ENCODE measurements at regions not wholly inside any gene's neighbourhood (a gene's known extent, or its start where the extent isn't known, plus 50 kb on each side); places are given as distances from the start of the nearest gene placed in this dataset.
A peak's percentile ranks its signal among the peaks of the same experiment; 100 is the strongest.

- Histone ChIP-seq H4K8ac (replicated peaks; ENCODE audit: insufficient read length, low read depth, low read length) (no peak overlapping the region), H2BK12ac (ENCODE audit: insufficient read length, low read depth, low read length) (no peak overlapping the region), H2BK5ac (ENCODE audit: insufficient read length, low read length) (no peak overlapping the region), H2AFZ (ENCODE audit: low read length) (no peak overlapping the region), H3K23me2 (ENCODE audit: insufficient read length, low read depth, low read length, poor library complexity, severe bottlenecking) (no peaks in the 10 kb centered on the region), H3K79me1 (ENCODE audit: insufficient read depth, low read depth, low read length, poor library complexity, severe bottlenecking) (no peaks in the 10 kb centered on the region), H2BK20ac (ENCODE audit: low read depth, low read length, poor library complexity, severe bottlenecking) (no peak overlapping the region), H3T11ph (ENCODE audit: low read length) (no peak overlapping the region), H3K79me2 (ENCODE audit: insufficient read depth, low read length) (no peaks in the 10 kb centered on the region), H2AK5ac (ENCODE audit: insufficient read length, low read length) (no peak overlapping the region), H3K14ac (ENCODE audit: insufficient read depth, low read length) (no peak overlapping the region), H3K27ac (ENCODE audit: insufficient read length, low read depth, low read length) (no peak overlapping the region), H4K91ac (ENCODE audit: insufficient read length, low read depth, low read length) (no peak overlapping the region), H3K23ac (ENCODE audit: insufficient read length, low read depth, low read length) (no peak overlapping the region), H3K18ac (ENCODE audit: insufficient read length, low read depth, low read length) (no peak overlapping the region), H3K4ac (ENCODE audit: low read depth, low read length) (no peak overlapping the region), H3K9ac (ENCODE audit: extremely low read depth, insufficient read length, low read length) (no peak overlapping the region), H3K27me3 (ENCODE audit: insufficient read depth, low read length) (no peaks in the 10 kb centered on the region), H2BK120ac (ENCODE audit: low read depth, low read length, poor library complexity, severe bottlenecking) (no peak overlapping the region), H3K9me3 (ENCODE audit: control insufficient read depth, low read depth, low read length) (no peaks in the 10 kb centered on the region), H3K56ac (ENCODE audit: insufficient read length, low read depth, low read length) (no peak overlapping the region), H3K4me1 (ENCODE audit: insufficient read depth, low read length) (no peaks in the 10 kb centered on the region), H2BK15ac (ENCODE audit: low read depth, low read length) (no peak overlapping the region), H3K4me2 (ENCODE audit: insufficient read depth, insufficient read length, low read length) (no peak overlapping the region), H4K20me1 (ENCODE audit: control insufficient read depth, insufficient read depth, insufficient read length) (no peaks in the 10 kb centered on the region), H4K5ac (ENCODE audit: insufficient read length, low read depth, low read length) (no peak overlapping the region)
- H3K4me3 Mint-ChIP-seq = no peak overlapping the region
- TF ChIP-seq CTCF (conservative IDR thresholded peaks at IDR 0.05) = no peak
- H3K36me3 Mint-ChIP-seq (ENCODE audit: insufficient read depth in 1 of 3, low read depth in 3 of 3) = no peaks in the 10 kb centered on the region
- H3K4me1 Mint-ChIP-seq = peaks cover 0 to 5% of the 10 kb centered on the region in 2 experiments; a peak in 2 of 4 replicates
- peaks cover 2% of the 10 kb centered on the region in 2 experiments; a peak in 2 of 5 replicates for H3K9me3 Mint-ChIP-seq
- H3K27me3 Mint-ChIP-seq (ENCODE audit: low read depth) = no peaks in the 10 kb centered on the region
- no peak for DNase-seq
- 0 out of 7 replicates have a peak overlapping the region, but pooled peaks of 1 of the 3 experiments have one; percentile 31 for H3K27ac Mint-ChIP-seq
- no CpG with 5 or more reads among the region's 3 CpGs for WGBS (ENCODE audit: extremely low coverage, insufficient read length, low lambda C conversion rate)
These were observed 674.8 kb downstream of the PLPP3 start for GRCh38 chr1:55904541-55904940.

All from H9 (cell line).